ENCODE measurements at regions not wholly inside any gene's neighbourhood (a gene's known extent, or its start where the extent isn't known, plus 50 kb on each side); places are given as distances from the start of the nearest gene placed in this dataset.

DNA sequence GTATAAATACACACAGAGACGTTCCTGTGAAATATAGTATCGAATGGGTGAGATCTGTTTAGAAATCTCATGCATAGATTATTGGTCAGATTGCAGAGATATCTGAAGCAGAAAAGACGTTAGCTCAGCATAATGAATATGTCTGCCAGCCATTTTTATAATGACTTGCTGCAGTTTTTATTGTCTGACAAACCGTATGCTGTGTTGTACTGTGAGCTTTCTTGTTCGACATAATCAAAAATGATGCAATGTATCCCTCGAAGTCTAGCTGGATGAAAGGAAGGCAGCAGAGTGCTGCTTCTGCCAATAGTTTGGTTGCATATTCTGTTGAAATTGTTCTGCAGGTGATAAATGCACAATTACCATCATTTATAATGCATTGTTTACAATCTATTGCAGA lies 514.9 kb upstream of the ARRDC3 start:
- TF ChIP-seq, protein P1, sequence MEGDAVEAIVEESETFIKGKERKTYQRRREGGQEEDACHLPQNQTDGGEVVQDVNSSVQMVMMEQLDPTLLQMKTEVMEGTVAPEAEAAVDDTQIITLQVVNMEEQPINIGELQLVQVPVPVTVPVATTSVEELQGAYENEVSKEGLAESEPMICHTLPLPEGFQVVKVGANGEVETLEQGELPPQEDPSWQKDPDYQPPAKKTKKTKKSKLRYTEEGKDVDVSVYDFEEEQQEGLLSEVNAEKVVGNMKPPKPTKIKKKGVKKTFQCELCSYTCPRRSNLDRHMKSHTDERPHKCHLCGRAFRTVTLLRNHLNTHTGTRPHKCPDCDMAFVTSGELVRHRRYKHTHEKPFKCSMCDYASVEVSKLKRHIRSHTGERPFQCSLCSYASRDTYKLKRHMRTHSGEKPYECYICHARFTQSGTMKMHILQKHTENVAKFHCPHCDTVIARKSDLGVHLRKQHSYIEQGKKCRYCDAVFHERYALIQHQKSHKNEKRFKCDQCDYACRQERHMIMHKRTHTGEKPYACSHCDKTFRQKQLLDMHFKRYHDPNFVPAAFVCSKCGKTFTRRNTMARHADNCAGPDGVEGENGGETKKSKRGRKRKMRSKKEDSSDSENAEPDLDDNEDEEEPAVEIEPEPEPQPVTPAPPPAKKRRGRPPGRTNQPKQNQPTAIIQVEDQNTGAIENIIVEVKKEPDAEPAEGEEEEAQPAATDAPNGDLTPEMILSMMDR (IDR thresholded peaks at IDR 0.05): no peak
- no peak for TF ChIP-seq POLR2A (IDR thresholded peaks at IDR 0.05)

Measured in thyroid gland (tissue), 4 donors.